ENCODE measurements at regions not wholly inside any gene's neighbourhood (a gene's known extent, or its start where the extent isn't known, plus 50 kb on each side); places are given as distances from the start of the nearest gene placed in this dataset.

DNA sequence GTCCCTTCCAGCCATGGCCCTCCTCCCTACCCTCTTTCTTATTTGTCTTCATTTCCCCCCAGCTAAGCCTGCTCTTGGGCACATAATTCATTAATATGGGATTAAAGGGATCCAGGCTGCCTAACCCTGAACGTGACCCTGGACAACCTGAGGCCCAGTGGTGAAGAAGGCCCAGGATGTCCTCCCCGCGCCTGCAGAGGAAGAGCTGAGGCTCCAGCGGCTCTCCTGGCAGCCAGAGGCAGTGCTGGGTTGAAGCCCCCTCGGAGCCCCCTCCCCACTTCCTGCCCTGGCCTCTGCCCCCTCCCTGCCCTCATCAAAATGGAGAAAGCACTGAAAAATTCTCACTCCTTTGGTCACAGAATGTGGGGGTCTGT is 96.5 kb upstream of the ATP2B2 start:
- Histone ChIP-seq H3K9me3 (no peaks in the 10 kb centered on the region), H3K27ac (no peak overlapping the region), H3K27me3 (peaks cover 14% of the 10 kb centered on the region), H3K36me3 (no peaks in the 10 kb centered on the region), H3K4me1 (ENCODE audit: control insufficient read depth in 1 of 2, insufficient read depth in 1 of 2, low read depth in 1 of 2, low read length in 1 of 2) (no peaks in the 10 kb centered on the region), H3K4me3 (ENCODE audit: low read depth in 1 of 2, low read length in 1 of 2) (no peak overlapping the region)
- TF ChIP-seq, protein P1, sequence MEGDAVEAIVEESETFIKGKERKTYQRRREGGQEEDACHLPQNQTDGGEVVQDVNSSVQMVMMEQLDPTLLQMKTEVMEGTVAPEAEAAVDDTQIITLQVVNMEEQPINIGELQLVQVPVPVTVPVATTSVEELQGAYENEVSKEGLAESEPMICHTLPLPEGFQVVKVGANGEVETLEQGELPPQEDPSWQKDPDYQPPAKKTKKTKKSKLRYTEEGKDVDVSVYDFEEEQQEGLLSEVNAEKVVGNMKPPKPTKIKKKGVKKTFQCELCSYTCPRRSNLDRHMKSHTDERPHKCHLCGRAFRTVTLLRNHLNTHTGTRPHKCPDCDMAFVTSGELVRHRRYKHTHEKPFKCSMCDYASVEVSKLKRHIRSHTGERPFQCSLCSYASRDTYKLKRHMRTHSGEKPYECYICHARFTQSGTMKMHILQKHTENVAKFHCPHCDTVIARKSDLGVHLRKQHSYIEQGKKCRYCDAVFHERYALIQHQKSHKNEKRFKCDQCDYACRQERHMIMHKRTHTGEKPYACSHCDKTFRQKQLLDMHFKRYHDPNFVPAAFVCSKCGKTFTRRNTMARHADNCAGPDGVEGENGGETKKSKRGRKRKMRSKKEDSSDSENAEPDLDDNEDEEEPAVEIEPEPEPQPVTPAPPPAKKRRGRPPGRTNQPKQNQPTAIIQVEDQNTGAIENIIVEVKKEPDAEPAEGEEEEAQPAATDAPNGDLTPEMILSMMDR (IDR thresholded peaks at IDR 0.05): no peak

DNA sequence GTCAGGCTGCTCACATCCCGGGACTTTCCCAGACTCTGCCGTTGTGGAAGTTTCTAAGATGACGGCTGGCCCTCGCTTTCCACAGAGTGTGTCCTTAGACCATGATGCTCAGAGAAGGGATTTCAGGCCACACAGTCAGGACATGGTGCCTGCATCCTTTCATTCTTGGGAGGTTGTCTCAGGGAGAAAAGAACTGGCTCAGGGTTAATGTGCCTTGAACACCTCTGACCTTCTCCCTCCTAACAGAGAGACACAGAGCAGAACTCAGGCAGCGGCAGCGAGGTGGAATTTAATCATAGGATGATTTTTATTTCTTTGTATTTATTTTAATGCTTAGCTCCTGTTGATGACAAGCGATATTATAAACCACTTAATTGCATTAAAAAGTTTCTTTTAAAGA is 96.9 kb upstream of the ATP2B2 start:
- Histone ChIP-seq H3K9me3 (no peaks in the 10 kb centered on the region), H3K4me3 (ENCODE audit: low read depth in 1 of 2, low read length in 1 of 2) (no peak overlapping the region), H3K36me3 (no peaks in the 10 kb centered on the region), H3K4me1 (ENCODE audit: control insufficient read depth in 1 of 2, insufficient read depth in 1 of 2, low read depth in 1 of 2, low read length in 1 of 2) (no peaks in the 10 kb centered on the region), H3K27ac (no peak overlapping the region), H3K27me3 (peaks cover 14% of the 10 kb centered on the region)
- TF ChIP-seq, protein P1 (IDR thresholded peaks at IDR 0.05): no peak

DNA sequence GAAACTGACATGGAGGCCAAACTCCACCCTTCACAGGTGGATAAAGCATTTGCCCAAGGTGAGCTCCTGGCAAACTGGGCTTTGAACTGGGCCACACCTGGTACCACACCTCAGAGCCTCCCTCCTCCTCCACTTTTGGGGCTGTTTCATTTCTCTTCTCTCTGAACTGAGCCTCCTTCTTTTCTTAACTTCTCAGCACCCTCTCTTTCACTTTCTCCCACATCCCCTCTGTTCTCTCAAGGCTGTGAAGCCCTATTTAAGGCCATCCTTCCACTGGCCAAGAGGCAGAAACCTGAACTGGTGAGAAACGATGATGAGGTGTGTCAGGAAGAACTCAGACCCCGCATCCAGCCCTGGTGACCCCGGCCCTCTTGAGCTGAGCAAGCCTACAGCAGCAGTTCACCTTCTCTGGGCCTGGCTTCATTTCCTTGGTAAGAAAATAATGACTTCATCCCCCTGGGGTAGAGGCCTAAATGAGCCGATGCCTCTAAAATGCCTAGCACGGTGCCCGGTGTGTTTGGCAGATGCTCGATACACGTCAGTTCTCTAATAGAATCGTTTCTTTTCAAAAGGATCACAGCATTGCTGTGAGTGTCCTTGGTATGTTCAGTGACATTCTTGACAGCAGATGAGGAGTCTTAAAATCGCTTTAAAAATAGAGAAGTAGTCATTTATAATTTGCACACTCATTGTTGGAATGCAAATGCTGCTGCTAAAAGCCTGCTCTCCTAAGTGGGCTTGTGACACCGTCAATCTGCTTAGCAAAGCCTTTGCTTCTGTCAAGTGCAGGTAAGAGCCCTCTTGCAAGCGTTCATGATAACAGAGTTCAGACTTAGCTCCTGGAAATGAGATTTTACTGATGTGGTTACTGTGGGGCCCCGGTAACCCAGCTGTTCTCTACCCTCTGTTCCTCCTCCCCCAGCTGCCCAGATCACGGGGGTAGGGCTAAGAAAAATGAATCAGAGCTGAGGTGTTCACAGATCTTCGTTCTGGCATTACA is 97.7 kb upstream of the ATP2B2 start:
- no peaks in the 10 kb centered on the region for H3K36me3 ChIP-seq
- H3K4me1 ChIP-seq (ENCODE audit: control insufficient read depth in 1 of 2, insufficient read depth in 1 of 2, low read depth in 1 of 2, low read length in 1 of 2): no peaks in the 10 kb centered on the region
- TF ChIP-seq, protein P1 (IDR thresholded peaks at IDR 0.05): no peak
- no peak overlapping the region for H3K27ac ChIP-seq
- H3K27me3 ChIP-seq: peaks cover 14% of the 10 kb centered on the region
- no peak overlapping the region for H3K4me3 ChIP-seq (ENCODE audit: low read depth in 1 of 2, low read length in 1 of 2)
- H3K9me3 ChIP-seq: no peaks in the 10 kb centered on the region

DNA sequence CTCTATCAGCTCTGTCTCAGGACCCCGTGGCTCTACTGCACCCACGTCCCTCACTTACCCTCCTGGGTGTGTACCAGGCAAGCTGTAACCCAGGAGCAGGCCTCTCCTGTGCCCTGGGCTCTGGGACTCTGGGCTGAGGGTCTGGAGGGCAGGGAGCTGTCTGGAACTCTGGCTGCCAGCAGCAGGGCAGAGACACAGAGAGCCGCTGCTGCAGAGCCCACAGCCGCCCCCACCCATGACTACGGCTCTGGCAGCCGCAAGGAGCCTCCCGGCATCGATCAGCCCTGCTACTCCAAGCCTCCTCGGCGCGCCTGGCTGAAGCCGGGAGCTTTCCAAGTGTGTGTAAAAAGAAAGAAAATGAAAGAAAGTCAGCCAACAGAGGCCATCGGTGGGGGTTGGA is 103.7 kb upstream of the ATP2B2 start:
- H3K4me1 ChIP-seq (ENCODE audit: control insufficient read depth in 1 of 2, insufficient read depth in 1 of 2, low read depth in 1 of 2, low read length in 1 of 2): no peaks in the 10 kb centered on the region
- no peaks in the 10 kb centered on the region for H3K36me3 ChIP-seq
- no peak overlapping the region for H3K27ac ChIP-seq
- TF ChIP-seq, protein P1 (IDR thresholded peaks at IDR 0.05): no peak
- H3K4me3 ChIP-seq (ENCODE audit: low read depth in 1 of 2, low read length in 1 of 2): no peak overlapping the region
- no peaks in the 10 kb centered on the region for H3K9me3 ChIP-seq
- peaks cover 3% of the 10 kb centered on the region for H3K27me3 ChIP-seq

DNA sequence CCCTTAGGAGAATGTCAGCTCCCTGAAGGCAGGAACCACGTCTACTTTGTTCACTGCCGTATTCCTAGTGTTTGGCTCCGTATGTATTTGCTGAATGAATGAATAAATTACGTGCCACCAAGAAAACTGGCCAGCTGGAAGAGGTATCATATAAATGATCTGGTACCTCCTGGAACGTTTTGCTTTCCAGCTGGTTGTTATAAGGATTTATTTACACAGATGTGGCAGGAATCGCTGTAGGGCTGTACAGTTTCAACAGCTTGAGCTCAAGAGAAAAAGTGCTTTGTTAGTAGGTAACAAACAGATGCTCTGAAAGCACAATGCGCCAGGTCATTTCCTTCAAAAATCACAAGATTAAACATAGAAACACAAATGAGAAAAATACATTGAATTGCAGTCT is 108.8 kb upstream of the ATP2B2 start:
- no peak overlapping the region for H3K27ac ChIP-seq
- TF ChIP-seq, protein P1 (IDR thresholded peaks at IDR 0.05): no peak
- H3K4me3 ChIP-seq (ENCODE audit: low read depth in 1 of 2, low read length in 1 of 2): no peak overlapping the region
- no peaks in the 10 kb centered on the region for H3K4me1 ChIP-seq (ENCODE audit: control insufficient read depth in 1 of 2, insufficient read depth in 1 of 2, low read depth in 1 of 2, low read length in 1 of 2)
- peaks cover 8% of the 10 kb centered on the region for H3K27me3 ChIP-seq
- H3K36me3 ChIP-seq: no peaks in the 10 kb centered on the region
- H3K9me3 ChIP-seq: no peaks in the 10 kb centered on the region
